ENCODE measurements at regions not wholly inside any gene's neighbourhood (a gene's known extent, or its start where the extent isn't known, plus 50 kb on each side); places are given as distances from the start of the nearest gene placed in this dataset.

- TF ChIP-seq CTCF (IDR thresholded peaks at IDR 0.05; ENCODE audit: borderline replicate concordance, extremely low read depth, low read length, poor library complexity, severe bottlenecking) (no peak), EZH2 (IDR thresholded peaks at IDR 0.05; ENCODE audit: borderline replicate concordance, low read depth, low read length, severe bottlenecking) (no peak)
Measured at GRCh38 chr7:68888971-68889385, 709.3 kb upstream of the AUTS2 start.

Data from DND-41 (cell line).